K562 (cell line): ENCODE measurements at regions not wholly inside any gene's neighbourhood (a gene's known extent, or its start where the extent isn't known, plus 50 kb on each side); places are given as distances from the start of the nearest gene placed in this dataset.

Source experiments
- ATAC-seq: fragments of 200-7000 bp; cut with Tn5 transposase; 3 replicates; pipeline ENCODE4 v1.9.1; 2020; ENCODE audit warnings: moderate library complexity
- BruUV-seq: library from RNA; stranded (reverse); fragments of 400-500 nt; replicated peaks from 2 replicates; lab custom pipeline; 2021; lab: Mats Ljungman, UMichigan
- CTCF ChIA-PET: fragments of 300-600 bp; formaldehyde crosslinking; extraction: SDS; loops from one replicate; lab custom pipeline; 2021; ENCODE audit warnings: low intra/inter-chr PET ratio; lab: Yijun Ruan, JAX
- POLR2A ChIA-PET: fragments of 300-600, 350-650 bp; sonication (Branson Sonifier 250); formaldehyde crosslinking; extraction: SDS; loops from one replicate; lab custom pipeline; 2021; ENCODE audit warnings: antibody characterized with exemption, inconsistent platforms; lab: Yijun Ruan, JAX
- DNase-seq, 4 experiments: peaks; one replicate each; pipeline versions ENCODE4 v3.0.0 to v3.0.0-alpha.2; 2011 to 2018; ENCODE audit warnings: low spot score in 3 of 4, mixed read lengths in 3 of 4; ENCODE audit errors: extremely low read depth in 1 of 4
- FAIRE-seq: peaks from 2 replicates; lab custom pipeline; 2011; peaks lifted over from hg19 to GRCh38; lab: Jason Lieb, UNC
- H2AFZ ChIP-seq: 2 replicates; pipeline ENCODE4 v1.6.0; 2011; ENCODE audit warnings: low read depth, low read length, control low read depth, inconsistent platforms
- H3K27ac ChIP-seq: fragments of 200-600 bp; 3 replicates; pipeline ENCODE4 v1.8.0; 2011; ENCODE audit warnings: low read depth, mild to moderate bottlenecking, control low read depth, inconsistent platforms, low read length, moderate library complexity, mixed read lengths; ENCODE audit errors: extremely low read depth
- H3K27me3 ChIP-seq, 2 experiments: fragments of 300-600 bp in 1 of 2; 2 replicates in 1 of 2; 3 replicates in 1 of 2; pipeline versions ENCODE4 v1.6.0 to v1.8.0; 2011; ENCODE audit warnings: inconsistent platforms in 2 of 2, low read length in 2 of 2, mild to moderate bottlenecking in 1 of 2, mixed read lengths in 1 of 2, moderate library complexity in 1 of 2; ENCODE audit not compliant: control insufficient read depth in 2 of 2, insufficient read depth in 2 of 2
- H3K36me3 ChIP-seq: fragments of 300-600 bp; 3 replicates; pipeline ENCODE4 v1.8.0; 2011; ENCODE audit warnings: mild to moderate bottlenecking, low read length, inconsistent platforms; ENCODE audit not compliant: control insufficient read depth, insufficient read depth
- H3K4me1 ChIP-seq, 2 experiments: fragments of 200-600 bp in 1 of 2; replicated peaks in 1 of 2; 2 replicates in 1 of 2; 3 replicates in 1 of 2; pipeline versions ENCODE4 v1.5.1 to v1.8.0; 2011; ENCODE audit warnings: inconsistent platforms in 2 of 2, low read length in 2 of 2, mild to moderate bottlenecking in 1 of 2, mixed read lengths in 1 of 2, moderate library complexity in 1 of 2; ENCODE audit not compliant: control insufficient read depth in 2 of 2, insufficient read depth in 2 of 2
- H3K4me2 ChIP-seq: 2 replicates; pipeline ENCODE4 v1.6.1; 2011; ENCODE audit warnings: low read length, control low read depth, inconsistent platforms, mixed read lengths; ENCODE audit not compliant: insufficient read depth
- H3K4me3 ChIP-seq: fragments of 200-600 bp; sonication (generic), shearing (Covaris generic); 2 replicates; pipeline ENCODE4 v1.5.1; 2016; ENCODE audit warnings: control low read depth, inconsistent platforms
- H3K79me2 ChIP-seq: fragments of 200-600 bp; 3 replicates; pipeline ENCODE4 v1.8.0; 2011; ENCODE audit warnings: low read length, inconsistent platforms; ENCODE audit not compliant: control insufficient read depth, insufficient read depth
- H3K9ac ChIP-seq, 2 experiments: 2 replicates each; pipeline versions ENCODE4 v1.6.0 to v1.6.1; 2011; ENCODE audit warnings: low read depth in 2 of 2, low read length in 2 of 2, control low read depth in 1 of 2, inconsistent platforms in 1 of 2, mild to moderate bottlenecking in 1 of 2, mixed read lengths in 1 of 2; ENCODE audit not compliant: insufficient read depth in 1 of 2
- H3K9me1 ChIP-seq: one replicate; pipeline ENCODE4 v1.6.0; 2011; ENCODE audit warnings: inconsistent platforms, mild to moderate bottlenecking, low read length, moderate library complexity; ENCODE audit not compliant: control insufficient read depth, insufficient read depth
- H3K9me3 ChIP-seq: replicated peaks from 2 replicates; pipeline ENCODE4 v1.5.1; 2011; ENCODE audit warnings: low read depth, low read length, inconsistent platforms; ENCODE audit not compliant: control insufficient read depth, insufficient read depth
- H4K20me1 ChIP-seq: replicated peaks from 2 replicates; pipeline ENCODE4 v1.6.1; 2011; ENCODE audit warnings: low read length, inconsistent platforms, mixed read lengths; ENCODE audit not compliant: control insufficient read depth, insufficient read depth
- BRCA1 ChIP-seq, 2 experiments: fragments of 450-650 bp in 1 of 2; sonication (generic) in 1 of 2; formaldehyde crosslinking in 1 of 2; IDR thresholded peaks; 2 replicates each; pipeline versions ENCODE4 v1.5.0 to v1.6.1; 2017 to 2020; ENCODE audit warnings: mild to moderate bottlenecking in 1 of 2, missing genetic modification reagents in 1 of 2
- CCNT2 ChIP-seq: IDR thresholded peaks from 2 replicates; pipeline ENCODE4 v1.6.1; 2011; ENCODE audit warnings: borderline replicate concordance, low read depth, mild to moderate bottlenecking, moderate library complexity, mixed read lengths, low read length; ENCODE audit not compliant: insufficient read length; ENCODE audit errors: extremely low read depth
- EHMT2 ChIP-seq: fragments of 450-650 bp; IDR thresholded peaks from 2 replicates; pipeline ENCODE4 v1.6.1; 2018; ENCODE audit warnings: antibody characterized with exemption
- ESRRA ChIP-seq: fragments of 450-650 bp; IDR thresholded peaks from 2 replicates; pipeline ENCODE4 v1.6.1; 2014; ENCODE audit warnings: low read depth, mild to moderate bottlenecking, moderate library complexity, borderline replicate concordance
- FOXA3 ChIP-seq, 2 experiments: fragments of 450-650 bp in 1 of 2; sonication (generic) in 1 of 2; formaldehyde crosslinking; IDR thresholded peaks in 1 of 2; conservative IDR thresholded peaks in 1 of 2; 2 replicates each; pipeline versions ENCODE4 v1.4.0 to v1.8.0; 2020 to 2022; ENCODE audit warnings: mild to moderate bottlenecking in 2 of 2, missing genetic modification reagents in 1 of 2
- ID3 ChIP-seq, 2 experiments: fragments of 250-450 bp in 1 of 2; fragments of 450-650 bp in 1 of 2; sonication (Bioruptor Pico) in 1 of 2; IDR thresholded peaks; 2 replicates each; pipeline versions ENCODE4 v1.6.1 to v1.8.0; 2016 to 2021; ENCODE audit warnings: mild to moderate bottlenecking in 2 of 2, moderate library complexity in 2 of 2, missing compliant biosample characterization in 1 of 2, missing genetic modification characterization in 1 of 2
- KDM5B ChIP-seq: fragments of 200-600 bp; sonication (generic); IDR thresholded peaks from 2 replicates; pipeline ENCODE4 v1.6.1; 2012; ENCODE audit warnings: low read depth, mild to moderate bottlenecking, moderate library complexity, low read length, control low read depth, inconsistent platforms; ENCODE audit not compliant: insufficient replicate concordance
- NELFE ChIP-seq: IDR thresholded peaks from 2 replicates; pipeline ENCODE4 v1.6.1; 2011; ENCODE audit warnings: mild to moderate bottlenecking; ENCODE audit not compliant: insufficient read depth, insufficient read length
- PURB ChIP-seq: sonication (generic); formaldehyde crosslinking; IDR thresholded peaks from 2 replicates; pipeline ENCODE4 v1.9.0; 2021; ENCODE audit warnings: low read depth, mild to moderate bottlenecking, missing genetic modification reagents
- RBM14 ChIP-seq: fragments of 200-400 bp; formaldehyde crosslinking; IDR thresholded peaks from 2 replicates; pipeline ENCODE4 v1.6.1; 2018; ENCODE audit warnings: low read depth, mild to moderate bottlenecking, low read length, moderate library complexity, borderline replicate concordance; ENCODE audit not compliant: insufficient read depth
- SMARCE1 ChIP-seq: fragments of 450-650 bp; IDR thresholded peaks from 2 replicates; pipeline ENCODE4 v1.7.1; 2016; ENCODE audit warnings: mild to moderate bottlenecking
- TCF3 ChIP-seq: sonication (generic); formaldehyde crosslinking; IDR thresholded peaks from 2 replicates; pipeline ENCODE4 v1.4.0; 2020; ENCODE audit warnings: mild to moderate bottlenecking, missing genetic modification reagents
- TSHZ1 ChIP-seq: fragments of 250-450 bp; sonication (Bioruptor Pico); IDR thresholded peaks from 2 replicates; pipeline ENCODE4 v1.4.0; 2020; ENCODE audit warnings: mild to moderate bottlenecking, moderate library complexity
- ZBTB34 ChIP-seq: fragments of 250-450 bp; sonication (Bioruptor Pico); IDR thresholded peaks from 2 replicates; pipeline ENCODE4 v1.8.0; 2021; ENCODE audit warnings: mild to moderate bottlenecking, moderate library complexity
- ZNF316 ChIP-seq: fragments of 450-650 bp; IDR thresholded peaks from 2 replicates; pipeline ENCODE4 v1.6.1; 2016
- ZNF445 ChIP-seq: fragments of 250-450 bp; sonication (Bioruptor Pico); IDR thresholded peaks from 2 replicates; pipeline ENCODE4 v1.4.0; 2020; ENCODE audit warnings: low read depth, mild to moderate bottlenecking, moderate library complexity
- WGBS: fragments of 100-300 bp; shearing (Covaris generic); methylation state at CpG from one replicate; pipeline ENCODE4 v1.1.6; 2016; ENCODE audit warnings: low coverage, mixed read lengths; ENCODE audit not compliant: insufficient coverage; ENCODE audit errors: missing lambda C conversion rate; 5-methylcytosine and 5-hydroxymethylcytosine counted together
- in situ Hi-C: fragments of 300-500 bp; cut with MboI; formaldehyde crosslinking; loops from 4 replicates; pipeline ENCODE4 v1.15.0; 2018; ENCODE audit warnings: inconsistent platforms, mixed read lengths
- intact Hi-C: fragments of 100-400 bp; cut with micrococcal nuclease; formaldehyde crosslinking; loops from 2 replicates; pipeline ENCODE4 v1.14.2; 2022

DNA sequence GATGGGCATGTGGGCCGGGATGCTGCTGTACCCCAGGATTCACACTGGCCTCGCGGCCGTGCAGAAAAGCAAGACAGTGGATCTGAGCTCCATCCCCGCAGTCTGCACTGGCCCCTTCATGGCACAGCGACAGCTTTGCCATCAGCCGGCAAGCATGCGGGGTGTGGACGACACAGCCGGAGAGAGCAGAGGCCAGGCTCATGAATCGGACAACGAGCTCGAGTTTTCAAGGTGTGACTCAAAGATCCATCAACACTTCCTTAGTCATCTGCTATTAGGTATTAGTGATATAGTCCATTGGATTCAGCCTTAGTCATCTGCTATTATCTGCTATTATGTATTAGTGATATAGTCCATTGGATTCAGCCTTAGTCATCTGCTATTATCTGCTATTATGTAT is 254.7 kb downstream of the KLF6 start (continued):
- no peak for TF ChIP-seq TSHZ1 (CRISPR knock-in tag)

DNA sequence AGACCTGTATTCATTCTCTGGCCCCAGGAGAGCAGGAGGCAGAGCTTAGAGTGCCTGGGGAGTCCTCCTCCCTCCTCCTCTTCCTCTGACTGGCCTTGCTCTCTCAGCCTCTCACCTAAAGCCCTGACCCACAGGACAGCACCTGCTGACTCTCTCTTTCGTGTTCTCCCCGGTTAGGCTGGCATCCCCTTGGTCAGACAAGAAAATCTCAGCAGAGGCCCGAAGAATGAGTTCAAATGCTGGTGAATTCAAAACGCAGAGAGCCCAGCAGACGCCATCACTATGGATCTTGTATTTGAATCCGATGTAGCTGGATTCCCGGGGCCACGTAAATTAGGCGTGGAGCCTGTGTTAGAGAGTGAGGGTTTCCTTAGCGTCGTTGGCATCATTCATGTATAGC is 255.3 kb downstream of the KLF6 start:
- DNase-seq (no peak), FAIRE-seq (no peak), ATAC-seq (no peak)
- Histone ChIP-seq H3K27me3 (peaks cover 4 to 21% of the 10 kb centered on the region in 2 experiments; a peak in 4 of 5 replicates), H3K4me2 (no peak overlapping the region), H3K9me1 (no peaks in the 10 kb centered on the region), H3K9ac (no peak overlapping the region), H3K9me3 (no peaks in the 10 kb centered on the region), H4K20me1 (no peaks in the 10 kb centered on the region), H3K36me3 (no peaks in the 10 kb centered on the region), H3K4me3 (no peak overlapping the region), H3K79me2 (no peaks in the 10 kb centered on the region), H2AFZ (no peak overlapping the region), H3K4me1 (peaks cover 0 to 8% of the 10 kb centered on the region in 2 experiments; a peak in 2 of 5 replicates), H3K27ac (no peak overlapping the region)
- CTCF ChIA-PET = no interaction called here
- no TSS peak for BruUV-seq
- POLR2A ChIA-PET = interaction anchor here (0.7 to 0.9 kb wide), 2 partner anchors 64 to 186 kb away, joined by 3 read pairs; no protein-coding TSS in a partner anchor
- in situ Hi-C loops = no loop called here
- intact Hi-C loops = no loop called here
- 1% methylated on average over 11 of the region's 11 CpGs for WGBS
- no peak for TF ChIP-seq SMARCE1
- no peak for TF ChIP-seq ZBTB34 (CRISPR knock-in tag)
- no peak for TF ChIP-seq FOXA3 (CRISPR knock-in tag; conservative IDR thresholded peaks at IDR 0.05 in 1 of 2, IDR thresholded peaks at IDR 0.05 in 1 of 2)
- TF ChIP-seq ESRRA = no peak
- TF ChIP-seq CCNT2 = no peak
- TF ChIP-seq TCF3 (CRISPR knock-in tag) = no peak
- TF ChIP-seq NELFE = no peak
- no peak for TF ChIP-seq RBM14
- no peak for TF ChIP-seq ZNF316
- no peak for TF ChIP-seq EHMT2
- no peak for TF ChIP-seq PURB (CRISPR knock-in tag)
- no peak for TF ChIP-seq BRCA1 (IDR thresholded peaks at IDR 0.05)
- TF ChIP-seq BRCA1 (CRISPR knock-in tag; IDR thresholded peaks at IDR 0.05) = no peak
- no peak for TF ChIP-seq ZNF445
- TF ChIP-seq KDM5B = no peak
- no peak for TF ChIP-seq ID3 (CRISPR knock-in tag; IDR thresholded peaks at IDR 0.05)
- TF ChIP-seq ID3 (tag; IDR thresholded peaks at IDR 0.05) = no peak
